ENCODE measurements at regions not wholly inside any gene's neighbourhood (a gene's known extent, or its start where the extent isn't known, plus 50 kb on each side); places are given as distances from the start of the nearest gene placed in this dataset.

DNA sequence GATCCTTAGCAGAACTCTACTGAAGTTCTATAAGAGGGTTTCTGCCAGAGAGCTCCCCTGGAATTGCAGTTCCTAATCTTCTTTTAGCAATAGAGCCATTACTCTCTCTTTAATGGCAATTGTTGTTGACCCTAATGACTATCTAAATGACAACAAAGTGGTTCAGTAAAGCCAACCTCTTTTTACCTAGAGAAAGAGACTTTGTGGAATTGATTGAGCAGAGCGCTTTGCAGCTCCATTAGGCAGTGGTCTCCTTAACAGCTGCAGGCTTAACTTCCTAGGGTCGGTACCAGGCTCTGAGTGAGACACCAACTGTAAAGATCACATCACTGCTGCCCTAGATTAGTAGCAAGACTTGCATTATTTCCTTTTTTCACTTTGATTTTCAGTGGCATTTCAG is 1472.9 kb upstream of the TENM3 start:
- H3K4me1 ChIP-seq (ENCODE audit: low read length): no peaks in the 10 kb centered on the region
- H3K36me3 ChIP-seq (ENCODE audit: insufficient read depth, low read length): no peaks in the 10 kb centered on the region
- no peak overlapping the region for H3K4me3 ChIP-seq (ENCODE audit: low read length)
- H3K9me2 ChIP-seq (replicated peaks; ENCODE audit: insufficient read depth, low read length): no peaks in the 10 kb centered on the region
- no peak overlapping the region for H3K27ac ChIP-seq (ENCODE audit: low read length)
- no peak overlapping the region for H3K9ac ChIP-seq (ENCODE audit: low read length)
- no peak overlapping the region for H2AFZ ChIP-seq (ENCODE audit: low read length)
- no peaks in the 10 kb centered on the region for H4K20me1 ChIP-seq (ENCODE audit: insufficient read depth, low read depth, low read length)
- H3K4me2 ChIP-seq (ENCODE audit: low read depth, low read length, poor library complexity, severe bottlenecking): no peak overlapping the region
- no peaks in the 10 kb centered on the region for H3K27me3 ChIP-seq (ENCODE audit: low read length)
- H3K79me2 ChIP-seq (ENCODE audit: low read length): no peaks in the 10 kb centered on the region
- H3K9me3 ChIP-seq (ENCODE audit: low read length): no peaks in the 10 kb centered on the region
- DNase-seq: no peak

DNA sequence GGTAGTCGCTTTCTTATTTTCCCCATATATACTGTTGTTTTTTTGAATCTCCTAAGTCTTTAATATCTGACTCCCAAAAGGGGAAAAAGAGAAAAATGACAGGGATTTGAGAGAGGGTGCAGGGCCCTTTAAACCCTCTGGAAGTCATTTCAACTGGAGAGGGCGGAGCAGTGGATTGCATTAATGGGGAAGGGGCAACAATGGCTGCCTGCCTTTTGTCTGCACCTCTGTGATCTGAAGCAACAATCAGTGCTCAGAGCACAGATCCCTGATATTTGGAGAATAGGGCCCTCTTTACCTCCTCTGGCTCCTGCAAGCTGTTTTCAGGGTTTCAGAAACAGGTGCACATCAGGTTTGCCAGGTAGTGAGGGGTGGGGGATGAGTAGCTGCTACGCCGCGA is 1458.3 kb upstream of the TENM3 start:
- DNase-seq: no peak
- Histone ChIP-seq H4K20me1 (ENCODE audit: insufficient read depth, low read depth, low read length) (no peaks in the 10 kb centered on the region), H3K9me3 (ENCODE audit: low read length) (no peaks in the 10 kb centered on the region), H3K79me2 (ENCODE audit: low read length) (no peaks in the 10 kb centered on the region), H3K36me3 (ENCODE audit: insufficient read depth, low read length) (no peaks in the 10 kb centered on the region), H3K27ac (ENCODE audit: low read length) (no peak overlapping the region), H3K4me1 (ENCODE audit: low read length) (no peaks in the 10 kb centered on the region), H2AFZ (ENCODE audit: low read length) (no peak overlapping the region), H3K4me3 (ENCODE audit: low read length) (no peak overlapping the region), H3K9me2 (replicated peaks; ENCODE audit: insufficient read depth, low read length) (no peaks in the 10 kb centered on the region), H3K9ac (ENCODE audit: low read length) (no peak overlapping the region), H3K27me3 (ENCODE audit: low read length) (no peaks in the 10 kb centered on the region), H3K4me2 (ENCODE audit: low read depth, low read length, poor library complexity, severe bottlenecking) (no peak overlapping the region)

DNA sequence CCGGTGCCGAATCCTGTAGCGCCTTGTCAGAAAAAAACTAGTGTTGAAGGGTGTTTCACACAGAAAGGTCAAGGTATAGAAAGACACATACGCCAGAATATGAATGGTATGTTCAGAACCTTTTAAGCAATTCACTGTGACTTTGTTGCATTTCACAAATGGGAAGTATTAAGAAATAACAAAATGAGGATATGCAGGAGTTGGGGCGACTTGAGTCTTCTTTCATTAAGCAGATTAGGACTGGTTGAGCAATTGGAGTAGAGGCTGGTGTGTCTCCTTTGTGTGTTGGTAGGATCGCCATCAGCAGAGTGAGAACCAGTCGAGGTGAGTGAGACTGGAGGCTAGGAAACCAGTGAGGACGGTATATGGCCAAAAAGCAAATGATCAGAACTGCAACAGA is 1454.5 kb upstream of the TENM3 start:
- Histone ChIP-seq H3K27me3 (ENCODE audit: low read length) (no peaks in the 10 kb centered on the region), H4K20me1 (ENCODE audit: insufficient read depth, low read depth, low read length) (no peaks in the 10 kb centered on the region), H3K9me2 (replicated peaks; ENCODE audit: insufficient read depth, low read length) (no peaks in the 10 kb centered on the region), H3K27ac (ENCODE audit: low read length) (no peak overlapping the region), H3K4me1 (ENCODE audit: low read length) (no peaks in the 10 kb centered on the region), H3K4me2 (ENCODE audit: low read depth, low read length, poor library complexity, severe bottlenecking) (no peak overlapping the region), H3K9me3 (ENCODE audit: low read length) (no peaks in the 10 kb centered on the region), H3K79me2 (ENCODE audit: low read length) (no peaks in the 10 kb centered on the region), H3K36me3 (ENCODE audit: insufficient read depth, low read length) (no peaks in the 10 kb centered on the region), H2AFZ (ENCODE audit: low read length) (no peak overlapping the region), H3K9ac (ENCODE audit: low read length) (no peak overlapping the region), H3K4me3 (ENCODE audit: low read length) (no peak overlapping the region)
- DNase-seq: no peak

DNA sequence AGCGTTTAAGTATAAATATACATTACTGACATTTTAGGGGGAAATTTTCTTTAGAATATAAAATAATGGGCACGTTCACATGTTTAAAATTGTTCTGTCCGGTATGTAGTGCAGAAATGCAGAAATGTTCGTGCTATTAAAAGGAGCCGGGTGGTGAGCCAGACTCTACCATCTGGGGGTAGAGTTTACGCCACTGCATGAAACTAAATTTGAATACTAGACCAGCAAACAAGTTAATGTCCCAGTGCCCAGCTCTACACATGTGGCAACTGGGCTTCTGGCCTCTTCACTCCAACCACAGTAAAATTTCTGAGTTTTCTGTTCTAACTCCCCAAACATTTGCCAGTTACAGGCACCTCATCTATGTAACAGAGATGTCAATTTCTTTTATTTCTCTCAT is 1453.3 kb upstream of the TENM3 start:
- Histone ChIP-seq H3K9me3 (ENCODE audit: low read length) (no peaks in the 10 kb centered on the region), H3K9ac (ENCODE audit: low read length) (no peak overlapping the region), H3K27ac (ENCODE audit: low read length) (no peak overlapping the region), H3K4me3 (ENCODE audit: low read length) (no peak overlapping the region), H3K36me3 (ENCODE audit: insufficient read depth, low read length) (no peaks in the 10 kb centered on the region), H3K4me2 (ENCODE audit: low read depth, low read length, poor library complexity, severe bottlenecking) (no peak overlapping the region), H3K27me3 (ENCODE audit: low read length) (no peaks in the 10 kb centered on the region), H3K4me1 (ENCODE audit: low read length) (no peaks in the 10 kb centered on the region), H3K9me2 (replicated peaks; ENCODE audit: insufficient read depth, low read length) (no peaks in the 10 kb centered on the region), H3K79me2 (ENCODE audit: low read length) (no peaks in the 10 kb centered on the region), H2AFZ (ENCODE audit: low read length) (no peak overlapping the region), H4K20me1 (ENCODE audit: insufficient read depth, low read depth, low read length) (no peaks in the 10 kb centered on the region)
- no peak for DNase-seq

DNA sequence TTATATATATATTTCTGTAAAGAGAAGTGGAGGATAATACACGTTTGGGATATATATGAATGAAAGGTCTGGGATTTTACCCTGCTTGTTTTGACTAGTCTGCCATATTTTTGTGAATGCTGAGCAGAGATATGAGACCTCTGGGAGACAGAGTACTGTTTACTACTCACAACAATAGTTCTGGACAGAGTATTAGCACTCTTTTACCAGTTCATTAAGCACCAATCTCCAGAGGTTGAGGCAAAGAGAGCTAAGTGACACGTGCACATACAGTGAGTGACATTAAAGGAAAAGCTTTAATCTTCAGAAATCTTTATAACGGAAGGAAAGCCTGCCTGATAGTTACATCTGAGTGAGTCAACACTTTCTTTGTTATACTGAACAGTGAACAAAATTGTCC is 1452.7 kb upstream of the TENM3 start:
- Histone ChIP-seq H3K27me3 (ENCODE audit: low read length) (no peaks in the 10 kb centered on the region), H3K9me2 (replicated peaks; ENCODE audit: insufficient read depth, low read length) (no peaks in the 10 kb centered on the region), H3K4me1 (ENCODE audit: low read length) (no peaks in the 10 kb centered on the region), H3K36me3 (ENCODE audit: insufficient read depth, low read length) (no peaks in the 10 kb centered on the region), H3K4me2 (ENCODE audit: low read depth, low read length, poor library complexity, severe bottlenecking) (no peak overlapping the region), H3K79me2 (ENCODE audit: low read length) (no peaks in the 10 kb centered on the region), H3K9ac (ENCODE audit: low read length) (no peak overlapping the region), H2AFZ (ENCODE audit: low read length) (no peak overlapping the region), H3K4me3 (ENCODE audit: low read length) (no peak overlapping the region), H3K9me3 (ENCODE audit: low read length) (no peaks in the 10 kb centered on the region), H4K20me1 (ENCODE audit: insufficient read depth, low read depth, low read length) (no peaks in the 10 kb centered on the region), H3K27ac (ENCODE audit: low read length) (no peak overlapping the region)
- no peak for DNase-seq

DNA sequence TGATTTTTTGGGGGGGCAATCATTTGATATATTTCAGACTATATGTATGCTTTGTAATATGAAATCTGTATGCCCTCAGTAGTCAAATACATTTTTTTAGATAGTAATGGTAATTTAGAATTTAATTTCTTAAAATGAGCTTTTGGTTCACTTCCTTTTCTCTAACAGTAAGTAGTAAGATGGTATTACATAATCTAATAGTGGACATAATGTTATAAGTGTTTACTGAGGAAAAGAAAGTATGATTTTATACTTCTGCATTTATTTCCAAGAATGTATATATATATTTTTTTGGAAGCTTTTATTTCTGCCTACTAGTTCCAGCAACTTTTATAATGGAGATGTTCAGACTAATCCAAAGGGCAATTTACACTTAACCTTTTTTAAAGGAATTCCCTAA is 1450.7 kb upstream of the TENM3 start:
- Histone ChIP-seq H3K79me2 (ENCODE audit: low read length) (no peaks in the 10 kb centered on the region), H3K9me2 (replicated peaks; ENCODE audit: insufficient read depth, low read length) (no peaks in the 10 kb centered on the region), H4K20me1 (ENCODE audit: insufficient read depth, low read depth, low read length) (no peaks in the 10 kb centered on the region), H3K9ac (ENCODE audit: low read length) (no peak overlapping the region), H2AFZ (ENCODE audit: low read length) (no peak overlapping the region), H3K36me3 (ENCODE audit: insufficient read depth, low read length) (no peaks in the 10 kb centered on the region), H3K9me3 (ENCODE audit: low read length) (no peaks in the 10 kb centered on the region), H3K27me3 (ENCODE audit: low read length) (no peaks in the 10 kb centered on the region), H3K4me3 (ENCODE audit: low read length) (no peak overlapping the region), H3K4me2 (ENCODE audit: low read depth, low read length, poor library complexity, severe bottlenecking) (no peak overlapping the region), H3K27ac (ENCODE audit: low read length) (no peak overlapping the region), H3K4me1 (ENCODE audit: low read length) (no peaks in the 10 kb centered on the region)
- no peak for DNase-seq

DNA sequence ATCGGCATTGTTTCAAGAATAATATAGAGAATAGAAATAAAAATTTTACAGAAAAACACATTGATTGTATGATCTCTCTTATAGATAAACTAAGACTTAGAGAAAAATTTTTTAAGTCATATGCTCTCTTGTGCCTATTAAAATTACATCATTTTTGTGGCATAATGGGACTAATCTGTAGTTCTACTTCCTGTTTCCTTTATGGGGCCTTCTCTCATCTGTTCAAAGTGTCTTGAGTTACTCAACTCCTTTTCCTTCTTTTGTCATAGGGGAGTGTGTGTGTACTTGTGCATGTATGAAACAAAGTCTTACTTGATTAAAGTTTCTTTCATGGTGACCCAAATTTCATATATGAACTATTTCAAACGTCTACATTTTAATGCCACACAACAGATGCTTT is 1448.9 kb upstream of the TENM3 start:
- Histone ChIP-seq H3K9ac (ENCODE audit: low read length) (no peak overlapping the region), H3K79me2 (ENCODE audit: low read length) (no peaks in the 10 kb centered on the region), H3K4me2 (ENCODE audit: low read depth, low read length, poor library complexity, severe bottlenecking) (no peak overlapping the region), H2AFZ (ENCODE audit: low read length) (no peak overlapping the region), H3K9me2 (replicated peaks; ENCODE audit: insufficient read depth, low read length) (no peaks in the 10 kb centered on the region), H3K27ac (ENCODE audit: low read length) (no peak overlapping the region), H3K9me3 (ENCODE audit: low read length) (no peaks in the 10 kb centered on the region), H3K4me3 (ENCODE audit: low read length) (no peak overlapping the region), H3K27me3 (ENCODE audit: low read length) (no peaks in the 10 kb centered on the region), H3K4me1 (ENCODE audit: low read length) (no peaks in the 10 kb centered on the region), H4K20me1 (ENCODE audit: insufficient read depth, low read depth, low read length) (no peaks in the 10 kb centered on the region), H3K36me3 (ENCODE audit: insufficient read depth, low read length) (no peaks in the 10 kb centered on the region)
- DNase-seq: no peak

DNA sequence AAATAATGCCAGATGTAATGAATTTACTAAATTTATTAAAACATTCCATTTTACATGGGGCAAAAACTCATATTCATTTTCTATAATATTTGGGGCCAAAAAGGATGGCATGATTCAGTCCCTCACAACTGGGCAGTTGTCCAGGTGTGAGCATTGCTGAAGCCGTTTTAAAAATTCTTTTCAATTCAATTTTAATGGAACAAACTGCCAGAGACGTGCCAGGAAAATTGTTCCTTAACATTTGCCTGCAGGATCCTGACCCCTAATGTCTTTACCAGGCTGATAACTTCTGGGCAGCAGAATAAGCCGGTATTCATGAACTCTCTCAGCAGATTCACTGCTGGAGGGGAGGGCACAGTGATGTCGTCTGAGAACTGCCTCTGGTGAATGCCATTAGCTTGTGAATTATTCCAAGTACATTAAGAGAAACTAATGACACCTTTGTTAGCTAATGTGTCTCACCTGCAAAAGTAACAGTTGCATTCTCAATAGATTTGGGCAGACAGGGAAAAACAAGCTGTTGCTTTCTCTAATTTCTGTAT is 1445.1 kb upstream of the TENM3 start:
- Histone ChIP-seq H4K20me1 (ENCODE audit: insufficient read depth, low read depth, low read length) (no peaks in the 10 kb centered on the region), H3K9me3 (ENCODE audit: low read length) (no peaks in the 10 kb centered on the region), H3K4me3 (ENCODE audit: low read length) (no peak overlapping the region), H3K4me1 (ENCODE audit: low read length) (no peaks in the 10 kb centered on the region), H2AFZ (ENCODE audit: low read length) (no peak overlapping the region), H3K4me2 (ENCODE audit: low read depth, low read length, poor library complexity, severe bottlenecking) (no peak overlapping the region), H3K36me3 (ENCODE audit: insufficient read depth, low read length) (no peaks in the 10 kb centered on the region), H3K79me2 (ENCODE audit: low read length) (no peaks in the 10 kb centered on the region), H3K27ac (ENCODE audit: low read length) (no peak overlapping the region), H3K9ac (ENCODE audit: low read length) (no peak overlapping the region), H3K9me2 (replicated peaks; ENCODE audit: insufficient read depth, low read length) (no peaks in the 10 kb centered on the region), H3K27me3 (ENCODE audit: low read length) (no peaks in the 10 kb centered on the region)
- DNase-seq: no peak

DNA sequence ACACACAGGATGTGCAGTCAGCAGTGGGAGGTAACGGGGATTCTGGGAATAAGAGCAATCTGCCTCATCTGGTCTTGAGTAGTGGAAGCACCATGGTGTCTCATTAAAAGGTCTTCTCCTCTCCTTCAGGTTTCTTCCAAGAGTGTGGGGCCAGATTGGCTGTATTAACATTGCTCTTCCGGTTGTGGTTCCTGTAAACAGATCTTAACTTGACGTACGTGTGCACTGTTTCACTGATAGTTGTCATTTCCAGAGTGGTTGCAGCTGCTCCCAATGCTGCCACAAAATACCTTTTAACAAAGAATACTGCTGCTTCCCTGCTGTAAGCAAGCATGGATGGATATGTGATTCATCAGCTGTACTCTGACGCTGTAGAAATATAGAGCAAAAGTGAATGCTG is 1443.4 kb upstream of the TENM3 start:
- H3K4me1 ChIP-seq (ENCODE audit: low read length): no peaks in the 10 kb centered on the region
- no peak overlapping the region for H3K27ac ChIP-seq (ENCODE audit: low read length)
- no peaks in the 10 kb centered on the region for H3K36me3 ChIP-seq (ENCODE audit: insufficient read depth, low read length)
- no peak overlapping the region for H2AFZ ChIP-seq (ENCODE audit: low read length)
- no peaks in the 10 kb centered on the region for H3K9me2 ChIP-seq (replicated peaks; ENCODE audit: insufficient read depth, low read length)
- no peaks in the 10 kb centered on the region for H3K79me2 ChIP-seq (ENCODE audit: low read length)
- no peak overlapping the region for H3K4me3 ChIP-seq (ENCODE audit: low read length)
- no peaks in the 10 kb centered on the region for H4K20me1 ChIP-seq (ENCODE audit: insufficient read depth, low read depth, low read length)
- no peaks in the 10 kb centered on the region for H3K9me3 ChIP-seq (ENCODE audit: low read length)
- no peak overlapping the region for H3K4me2 ChIP-seq (ENCODE audit: low read depth, low read length, poor library complexity, severe bottlenecking)
- no peaks in the 10 kb centered on the region for H3K27me3 ChIP-seq (ENCODE audit: low read length)
- H3K9ac ChIP-seq (ENCODE audit: low read length): no peak overlapping the region
- DNase-seq: no peak
